K562 (cell line): ENCODE measurements at regions not wholly inside any gene's neighbourhood (a gene's known extent, or its start where the extent isn't known, plus 50 kb on each side); places are given as distances from the start of the nearest gene placed in this dataset.

Experiments used
- ATF1 ChIP-seq, 2 experiments: fragments of 450-650 bp in 1 of 2; IDR thresholded peaks; 2 replicates each; pipeline ENCODE4 v1.6.1; 2016; ENCODE audit warnings: missing compliant biosample characterization in 1 of 2, missing genetic modification characterization in 1 of 2
- CBX1 ChIP-seq: sonication (generic); IDR thresholded peaks from 2 replicates; pipeline ENCODE4 v1.6.1; 2016; ENCODE audit warnings: antibody characterized with exemption, low read depth, mild to moderate bottlenecking
- CBX3 ChIP-seq, 2 experiments: IDR thresholded peaks; 1 replicate in 1 of 2; 2 replicates in 1 of 2; pipeline ENCODE4 v1.6.1; 2012; ENCODE audit warnings: inconsistent platforms in 2 of 2, low read length in 2 of 2, borderline replicate concordance in 1 of 2, control low read depth in 1 of 2
- CGGBP1 ChIP-seq: fragments of 250-450 bp; sonication (Bioruptor Pico); IDR thresholded peaks from 2 replicates; pipeline ENCODE4 v1.9.0; 2021; ENCODE audit warnings: mild to moderate bottlenecking
- DACH1 ChIP-seq: fragments of 450-650 bp; IDR thresholded peaks from 2 replicates; pipeline ENCODE4 v1.6.1; 2018; ENCODE audit not compliant: partially characterized antibody
- DIDO1 ChIP-seq: fragments of 450-650 bp; IDR thresholded peaks from 2 replicates; pipeline ENCODE4 v1.6.1; 2016; ENCODE audit warnings: low read depth, missing biosample characterization, missing genetic modification characterization
- JUND ChIP-seq, 2 experiments: IDR thresholded peaks; 2 replicates in 1 of 2; 3 replicates in 1 of 2; pipeline ENCODE4 v1.6.1; 2011; ENCODE audit warnings: borderline replicate concordance in 2 of 2, low read depth in 2 of 2, low read length in 2 of 2, improper control_type of control experiment in 1 of 2, missing biosample characterization in 1 of 2, missing genetic modification characterization in 1 of 2, missing genetic modification reagents in 1 of 2
- KLF16 ChIP-seq: IDR thresholded peaks from 2 replicates; pipeline ENCODE4 v1.6.1; 2016; ENCODE audit warnings: antibody characterized with exemption
- LARP7 ChIP-seq: fragments of 450-650 bp; IDR thresholded peaks from 2 replicates; pipeline ENCODE4 v1.6.1; 2016
- MTA3 ChIP-seq: fragments of 450-650 bp; formaldehyde crosslinking; IDR thresholded peaks from 2 replicates; pipeline ENCODE4 v1.6.1; 2017; ENCODE audit warnings: mild to moderate bottlenecking, borderline replicate concordance
- NONO ChIP-seq, 2 experiments: fragments of 200-400 bp in 1 of 2; fragments of 450-650 bp in 1 of 2; formaldehyde crosslinking in 1 of 2; IDR thresholded peaks; 2 replicates each; pipeline ENCODE4 v1.6.1; 2017; ENCODE audit warnings: low read depth in 2 of 2, mild to moderate bottlenecking in 2 of 2, moderate library complexity in 2 of 2, low read length in 1 of 2
- RFX1 ChIP-seq: fragments of 450-650 bp; IDR thresholded peaks from 2 replicates; pipeline ENCODE4 v1.6.1; 2016; ENCODE audit warnings: mild to moderate bottlenecking, moderate library complexity
- RFX7 ChIP-seq: fragments of 250-450 bp; sonication (Bioruptor Pico); IDR thresholded peaks from 2 replicates; pipeline ENCODE4 v1.5.1; 2021; ENCODE audit warnings: mild to moderate bottlenecking
- SRF ChIP-seq, 2 experiments: fragments of 250-450, 450-650 bp in 1 of 2; sonication (Bioruptor Pico) in 1 of 2; sonication (generic) in 1 of 2; formaldehyde crosslinking; IDR thresholded peaks; 2 replicates each; pipeline versions ENCODE4 v1.5.0 to v1.5.1; 2020 to 2022; ENCODE audit warnings: mild to moderate bottlenecking in 1 of 2, missing genetic modification reagents in 1 of 2
- TAF9B ChIP-seq: fragments of 450-650 bp; IDR thresholded peaks from 2 replicates; pipeline ENCODE4 v1.6.1; 2018; ENCODE audit warnings: mild to moderate bottlenecking; ENCODE audit not compliant: partially characterized antibody
- TGIF2 ChIP-seq: sonication (generic); formaldehyde crosslinking; IDR thresholded peaks from 2 replicates; pipeline ENCODE4 v1.8.1; 2022; ENCODE audit warnings: mild to moderate bottlenecking, missing genetic modification reagents, moderate library complexity
- VEZF1 ChIP-seq: fragments of 200-800 bp; sonication (Bioruptor generic); IDR thresholded peaks from 2 replicates; pipeline ENCODE4 v1.6.1; 2017; ENCODE audit warnings: missing genetic modification characterization, missing compliant biosample characterization
- ZC3H11A ChIP-seq: IDR thresholded peaks from 2 replicates; pipeline ENCODE4 v1.6.1; 2012; ENCODE audit warnings: low read depth, low read length, improper control_type of control experiment
- ZFP36 ChIP-seq: fragments of 150-350 bp; IDR thresholded peaks from 2 replicates; pipeline ENCODE4 v1.6.1; 2018; ENCODE audit warnings: low read length, low read depth; ENCODE audit not compliant: partially characterized antibody
- ZNF324 ChIP-seq: fragments of 250-450 bp; sonication (Bioruptor Pico); IDR thresholded peaks from 2 replicates; pipeline ENCODE4 v1.4.0; 2020; ENCODE audit warnings: mild to moderate bottlenecking
- ZNF518B ChIP-seq: fragments of 250-450 bp; sonication (Bioruptor Pico); IDR thresholded peaks from 2 replicates; pipeline ENCODE4 v1.5.0; 2021; ENCODE audit warnings: mild to moderate bottlenecking, moderate library complexity
- ZNF696 ChIP-seq: fragments of 250-450 bp; sonication (Bioruptor Pico); conservative IDR thresholded peaks from 2 replicates; pipeline ENCODE4 v1.4.0; 2020; ENCODE audit warnings: mild to moderate bottlenecking, moderate library complexity
- ZNF717 ChIP-seq: fragments of 250-450 bp; sonication (Bioruptor Pico); IDR thresholded peaks from 2 replicates; pipeline ENCODE4 v1.5.0; 2021

- TF ChIP-seq NONO (IDR thresholded peaks at IDR 0.05; ENCODE audit: low read depth in 2 of 2, low read length in 1 of 2) (no peak), TGIF2 (CRISPR knock-in tag) (no peak), VEZF1 (no peak), SRF (CRISPR knock-in tag; IDR thresholded peaks at IDR 0.05) (peak in 1 of 2 experiments; percentile 77; a peak in 2 of 4 replicates), ZFP36 (no peak), ZNF324 (CRISPR knock-in tag) (no peak), KLF16 (no peak), LARP7 (peak; percentile 71; the same call in 1 of the 2 replicates), JUND (IDR thresholded peaks at IDR 0.05; ENCODE audit: borderline replicate concordance, low read depth, low read length) (no peak), JUND (tag; IDR thresholded peaks at IDR 0.05; ENCODE audit: borderline replicate concordance, low read depth, low read length) (0 out of 3 replicates have a peak, but pooled peaks have one; percentile 37), MTA3 (peak; percentile 95), CBX3 (IDR thresholded peaks at IDR 0.05; ENCODE audit: borderline replicate concordance in 1 of 2, low read length in 2 of 2) (peak in 1 of 2 experiments; percentile 33; a peak in 1 of 3 replicates), ZNF518B (CRISPR knock-in tag) (no peak), RFX1 (peak; percentile 28; the same call in 1 of the 2 replicates), ZNF696 (no peak), ZC3H11A (no peak), CBX1 (peak; percentile 74; the same call in 1 of the 2 replicates), ATF1 (CRISPR knock-in tag; IDR thresholded peaks at IDR 0.05) (no peak), ATF1 (tag; IDR thresholded peaks at IDR 0.05) (peak; percentile 66), DACH1 (peak; percentile 87), RFX7 (CRISPR knock-in tag) (no peak), CGGBP1 (no peak), DIDO1 (tag) (0 out of 2 replicates have a peak, but pooled peaks have one; percentile 28), TAF9B (peak; percentile 55), ZNF717 (CRISPR knock-in tag) (no peak)
Measured at GRCh38 chr6:40164345-40164755, 230.1 kb upstream of the MOCS1 start (continued).
